Colonic mucosa (tissue), 4 donors: ENCODE measurements at regions not wholly inside any gene's neighbourhood (a gene's known extent, or its start where the extent isn't known, plus 50 kb on each side); places are given as distances from the start of the nearest gene placed in this dataset.

ENCODE experiments used
- DNase-seq: peaks from one replicate; pipeline ENCODE4 v3.0.0-alpha.2; 2020
- H3K27ac ChIP-seq: fragments of 200-600 bp; one replicate; pipeline ENCODE4 v1.8.0; 2021
- H3K27me3 ChIP-seq: fragments of 200-600 bp; one replicate; pipeline ENCODE4 v1.8.0; 2021
- H3K36me3 ChIP-seq: fragments of 200-600 bp; one replicate; pipeline ENCODE4 v1.8.0; 2021
- H3K4me1 ChIP-seq: fragments of 200-600 bp; one replicate; pipeline ENCODE4 v1.8.0; 2021; ENCODE audit warnings: mild to moderate bottlenecking
- H3K4me3 ChIP-seq: fragments of 200-600 bp; one replicate; pipeline ENCODE4 v1.8.0; 2021
- H3K9ac ChIP-seq, 2 donors: one replicate each; pipeline ENCODE4 v1.7.0; 2013; ENCODE audit warnings: control low read depth in 2 of 2, low read depth in 2 of 2, low read length in 2 of 2
- H3K9me3 ChIP-seq: fragments of 200-600 bp; one replicate; pipeline ENCODE4 v1.8.0; 2021
- intact Hi-C: fragments of 100-400 bp; cut with DNase I; formaldehyde crosslinking; loops from one replicate; pipeline ENCODE4 v1.14.1; 2022
- TF ChIP-seq, protein P1 (sequence below): fragments of 200-600 bp; IDR thresholded peaks from one replicate; pipeline ENCODE4 v1.8.0; 2022; ENCODE audit warnings: antibody characterized with exemption, mild to moderate bottlenecking
- donor health status: healthy.
- donor health status: DM: no; HTN: no; CAD: no.
- donor health status: DM: no; HTN: no; CAD: no.

GRCh38 chr6:105745464-105746129 lies 340.5 kb upstream of the PRDM1 start:
- DNase-seq: no peak
- no peaks in the 10 kb centered on the region for H3K4me1 ChIP-seq
- intact Hi-C loops: no loop called here
- H3K27me3 ChIP-seq: no peaks in the 10 kb centered on the region
- H3K36me3 ChIP-seq: no peaks in the 10 kb centered on the region
- H3K9ac ChIP-seq: no peak overlapping the region
- H3K9me3 ChIP-seq: no peaks in the 10 kb centered on the region
- no peak overlapping the region for H3K27ac ChIP-seq
- no peak overlapping the region for H3K4me3 ChIP-seq
- TF ChIP-seq, protein P1, sequence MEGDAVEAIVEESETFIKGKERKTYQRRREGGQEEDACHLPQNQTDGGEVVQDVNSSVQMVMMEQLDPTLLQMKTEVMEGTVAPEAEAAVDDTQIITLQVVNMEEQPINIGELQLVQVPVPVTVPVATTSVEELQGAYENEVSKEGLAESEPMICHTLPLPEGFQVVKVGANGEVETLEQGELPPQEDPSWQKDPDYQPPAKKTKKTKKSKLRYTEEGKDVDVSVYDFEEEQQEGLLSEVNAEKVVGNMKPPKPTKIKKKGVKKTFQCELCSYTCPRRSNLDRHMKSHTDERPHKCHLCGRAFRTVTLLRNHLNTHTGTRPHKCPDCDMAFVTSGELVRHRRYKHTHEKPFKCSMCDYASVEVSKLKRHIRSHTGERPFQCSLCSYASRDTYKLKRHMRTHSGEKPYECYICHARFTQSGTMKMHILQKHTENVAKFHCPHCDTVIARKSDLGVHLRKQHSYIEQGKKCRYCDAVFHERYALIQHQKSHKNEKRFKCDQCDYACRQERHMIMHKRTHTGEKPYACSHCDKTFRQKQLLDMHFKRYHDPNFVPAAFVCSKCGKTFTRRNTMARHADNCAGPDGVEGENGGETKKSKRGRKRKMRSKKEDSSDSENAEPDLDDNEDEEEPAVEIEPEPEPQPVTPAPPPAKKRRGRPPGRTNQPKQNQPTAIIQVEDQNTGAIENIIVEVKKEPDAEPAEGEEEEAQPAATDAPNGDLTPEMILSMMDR: no peak

GRCh38 chr6:105744815-105745214 lies 341.3 kb upstream of the PRDM1 start:
- no peaks in the 10 kb centered on the region for H3K9me3 ChIP-seq
- TF ChIP-seq, protein P1: no peak
- no peak for DNase-seq
- no peaks in the 10 kb centered on the region for H3K36me3 ChIP-seq
- no peaks in the 10 kb centered on the region for H3K27me3 ChIP-seq
- intact Hi-C loops: no loop called here
- H3K27ac ChIP-seq: no peak overlapping the region
- H3K4me3 ChIP-seq: no peak overlapping the region
- H3K4me1 ChIP-seq: no peaks in the 10 kb centered on the region
- no peak overlapping the region for H3K9ac ChIP-seq

DNA sequence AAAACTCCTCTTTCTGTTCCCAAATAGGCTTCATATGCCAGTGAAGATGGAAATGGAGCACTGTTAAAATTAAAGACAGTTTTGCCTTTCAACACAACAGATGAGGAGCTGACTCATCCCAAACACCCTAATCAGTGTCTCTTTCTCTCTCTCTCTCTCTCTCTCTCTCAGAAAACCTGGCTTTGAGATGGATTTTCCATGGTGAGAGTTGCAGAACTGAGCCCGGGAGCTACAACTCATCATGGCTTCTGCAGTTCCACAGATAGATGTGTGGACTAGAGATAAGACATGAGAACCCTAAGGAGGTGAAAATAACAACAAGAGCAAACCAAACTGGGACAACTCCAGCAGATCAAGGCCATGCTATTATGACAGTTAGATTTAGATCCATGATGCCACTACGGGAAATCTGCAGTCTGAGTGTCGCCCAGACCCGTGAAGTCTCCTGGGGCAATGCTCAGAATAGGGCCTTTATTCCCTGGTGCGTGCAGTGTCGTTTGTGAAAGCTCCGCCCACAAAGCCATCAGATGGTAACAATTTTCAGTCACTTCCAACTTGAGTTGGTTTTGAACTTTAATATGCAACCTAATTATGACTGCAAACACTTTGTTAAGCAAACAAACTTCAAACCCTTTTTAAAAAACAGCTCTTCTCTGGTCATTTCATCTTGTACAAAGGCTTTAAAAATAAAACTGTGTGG lies 338.2 kb upstream of the PREP start:
- no peak overlapping the region for H3K4me3 ChIP-seq
- intact Hi-C loops: no loop called here
- no peaks in the 10 kb centered on the region for H3K36me3 ChIP-seq
- H3K9ac ChIP-seq: no peak overlapping the region
- no peak for DNase-seq
- H3K27ac ChIP-seq: no peak overlapping the region
- TF ChIP-seq, protein P1: no peak
- H3K9me3 ChIP-seq: no peaks in the 10 kb centered on the region
- H3K4me1 ChIP-seq: no peaks in the 10 kb centered on the region
- no peaks in the 10 kb centered on the region for H3K27me3 ChIP-seq

DNA sequence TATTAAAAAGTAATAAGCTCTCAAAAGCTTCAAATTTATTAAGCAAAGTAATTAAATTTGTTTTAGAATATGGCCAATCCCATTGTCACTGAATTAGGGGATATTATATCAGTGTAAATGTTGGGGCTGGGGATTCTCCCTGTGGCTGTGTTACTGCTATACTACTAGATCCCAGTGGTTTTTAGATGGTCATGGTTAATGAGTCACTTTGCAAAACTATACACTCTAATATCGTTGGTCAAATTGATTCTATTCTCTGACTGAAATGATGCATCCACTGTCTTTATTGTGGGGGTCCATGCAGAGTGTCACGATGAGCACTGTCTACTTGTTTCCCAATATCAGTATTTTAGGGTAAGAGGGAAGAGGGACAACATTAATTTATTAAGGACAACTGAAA lies 336.9 kb upstream of the PREP start:
- Histone ChIP-seq H3K9me3 (no peaks in the 10 kb centered on the region), H3K27me3 (no peaks in the 10 kb centered on the region), H3K4me1 (no peaks in the 10 kb centered on the region), H3K4me3 (no peak overlapping the region), H3K36me3 (no peaks in the 10 kb centered on the region), H3K27ac (no peak overlapping the region), H3K9ac (no peak overlapping the region)
- intact Hi-C loops: loop anchor here (5.0 to 10.0 kb wide), 3 partner anchors 243 to 475 kb away; no protein-coding TSS in a partner anchor
- TF ChIP-seq, protein P1: no peak
- DNase-seq: no peak

GRCh38 chr6:105733556-105734162 lies 330.8 kb upstream of the PREP start:
- H3K27me3 ChIP-seq: no peaks in the 10 kb centered on the region
- intact Hi-C loops: loop anchor here (5.0 to 10.0 kb wide), 3 partner anchors 249 to 481 kb away; partner anchors contain the start of gene PRDM1
- no peaks in the 10 kb centered on the region for H3K36me3 ChIP-seq
- TF ChIP-seq, protein P1: peak; percentile 62
- no peak overlapping the region for H3K4me3 ChIP-seq
- H3K27ac ChIP-seq: no peak overlapping the region
- H3K9ac ChIP-seq: no peak overlapping the region
- no peak for DNase-seq
- no peaks in the 10 kb centered on the region for H3K4me1 ChIP-seq
- no peaks in the 10 kb centered on the region for H3K9me3 ChIP-seq
